HEK293 (cell line): ENCODE measurements at regions not wholly inside any gene's neighbourhood (a gene's known extent, or its start where the extent isn't known, plus 50 kb on each side); places are given as distances from the start of the nearest gene placed in this dataset.

Source experiments
- CTCF ChIA-PET: fragments of 350-600 bp; formaldehyde crosslinking; extraction: SDS; loops from one replicate; lab custom pipeline; 2021; ENCODE audit warnings: antibody characterized with exemption; lab: Yijun Ruan, JAX
- POLR2A ChIA-PET: fragments of 300-600 bp; formaldehyde crosslinking; extraction: SDS; loops from one replicate; lab custom pipeline; 2020; ENCODE audit warnings: antibody characterized with exemption, inconsistent platforms; lab: Yijun Ruan, JAX
- H3K27ac ChIP-seq: fragments of 200-500 bp; sonication (Bioruptor generic); 2 replicates; pipeline ENCODE4 v1.5.1; 2014; ENCODE audit warnings: low read depth, low read length, control low read depth, inconsistent platforms; ENCODE audit errors: extremely low read depth
- H3K36me3 ChIP-seq, 2 experiments: fragments of 200-500 bp in 1 of 2; sonication (Bioruptor generic) in 1 of 2; 1 replicate in 1 of 2; 2 replicates in 1 of 2; pipeline ENCODE4 v1.5.1; 2014 to 2017; ENCODE audit warnings: inconsistent platforms in 2 of 2, low read length in 2 of 2; ENCODE audit not compliant: control insufficient read depth in 2 of 2, insufficient read depth in 1 of 2
- H3K4me1 ChIP-seq: fragments of 200-500 bp; sonication (Bioruptor generic); 2 replicates; pipeline ENCODE4 v1.5.1; 2014; ENCODE audit warnings: mild to moderate bottlenecking, low read length, inconsistent platforms; ENCODE audit not compliant: control insufficient read depth, insufficient read depth
- H3K4me3 ChIP-seq: 2 replicates; pipeline ENCODE4 v1.5.1; 2011; ENCODE audit warnings: low read depth, mild to moderate bottlenecking, control low read depth, low read length, moderate library complexity
- H3K9me3 ChIP-seq: fragments of 200-500 bp; sonication (Bioruptor generic); 2 replicates; pipeline ENCODE4 v1.5.1; 2014; ENCODE audit warnings: low read depth, low read length, inconsistent platforms; ENCODE audit not compliant: control insufficient read depth, insufficient read depth
- FEZF1 ChIP-seq: fragments of 450-650 bp; formaldehyde crosslinking; IDR thresholded peaks from 2 replicates; pipeline ENCODE4 v1.5.1; 2016; ENCODE audit warnings: missing biosample characterization, missing genetic modification characterization
- KLF16 ChIP-seq: fragments of 450-650 bp; formaldehyde crosslinking; IDR thresholded peaks from 2 replicates; pipeline ENCODE4 v1.5.1; 2017; ENCODE audit warnings: missing biosample characterization, missing genetic modification characterization
- MZF1 ChIP-seq: fragments of 450-650 bp; formaldehyde crosslinking; IDR thresholded peaks from 2 replicates; pipeline ENCODE4 v1.5.1; 2017; ENCODE audit warnings: missing biosample characterization, missing genetic modification characterization, borderline replicate concordance
- PRDM1 ChIP-seq: fragments of 450-650 bp; formaldehyde crosslinking; IDR thresholded peaks from 2 replicates; pipeline ENCODE4; 2016; ENCODE audit warnings: missing biosample characterization, missing genetic modification characterization
- SP2 ChIP-seq: fragments of 450-650 bp; formaldehyde crosslinking; IDR thresholded peaks from 2 replicates; pipeline ENCODE4 v1.5.1; 2016; ENCODE audit warnings: missing biosample characterization, missing genetic modification characterization
- YY2 ChIP-seq: fragments of 450-650 bp; formaldehyde crosslinking; IDR thresholded peaks from 2 replicates; pipeline ENCODE4 v1.5.1; 2016; ENCODE audit warnings: missing biosample characterization, missing genetic modification characterization
- ZBTB20 ChIP-seq: fragments of 450-650 bp; formaldehyde crosslinking; IDR thresholded peaks from 2 replicates; pipeline ENCODE4 v1.5.1; 2016; ENCODE audit warnings: missing biosample characterization, missing genetic modification characterization
- ZBTB8A ChIP-seq: fragments of 450-650 bp; formaldehyde crosslinking; IDR thresholded peaks from 2 replicates; pipeline ENCODE4 v1.5.1; 2016; ENCODE audit warnings: missing biosample characterization, missing genetic modification characterization
- ZNF24 ChIP-seq: fragments of 450-650 bp; formaldehyde crosslinking; IDR thresholded peaks from 2 replicates; pipeline ENCODE4 v1.5.1; 2016; ENCODE audit warnings: missing biosample characterization, missing genetic modification characterization
- ZNF335 ChIP-seq: fragments of 450-650 bp; formaldehyde crosslinking; conservative IDR thresholded peaks from 2 replicates; pipeline ENCODE4 v1.5.1; 2016; ENCODE audit warnings: missing biosample characterization, missing genetic modification characterization
- ZNF37A ChIP-seq: fragments of 450-650 bp; IDR thresholded peaks from 2 replicates; pipeline ENCODE4 v1.5.1; 2018; ENCODE audit warnings: missing biosample characterization, missing genetic modification characterization
- ZNF394 ChIP-seq: fragments of 450-650 bp; formaldehyde crosslinking; IDR thresholded peaks from 2 replicates; pipeline ENCODE4 v1.5.1; 2016; ENCODE audit warnings: missing biosample characterization, missing genetic modification characterization, mild to moderate bottlenecking, moderate library complexity, borderline replicate concordance
- ZNF544 ChIP-seq: fragments of 450-650 bp; formaldehyde crosslinking; IDR thresholded peaks from 2 replicates; pipeline ENCODE4 v1.5.0; 2017; ENCODE audit warnings: missing biosample characterization, missing genetic modification characterization
- ZNF571 ChIP-seq: fragments of 450-650 bp; formaldehyde crosslinking; IDR thresholded peaks from 2 replicates; pipeline ENCODE4 v1.5.0; 2017; ENCODE audit warnings: missing biosample characterization, missing genetic modification characterization
- ZNF629 ChIP-seq: fragments of 450-650 bp; formaldehyde crosslinking; IDR thresholded peaks from 2 replicates; pipeline ENCODE4 v1.5.1; 2017; ENCODE audit warnings: missing biosample characterization, missing genetic modification characterization
- ZNF660 ChIP-seq: fragments of 450-650 bp; IDR thresholded peaks from 2 replicates; pipeline ENCODE4 v1.5.1; 2018; ENCODE audit warnings: missing biosample characterization, mild to moderate bottlenecking, missing genetic modification characterization
- TF ChIP-seq, protein P1 (sequence below): fragments of 450-650 bp; formaldehyde crosslinking; IDR thresholded peaks from 2 replicates; pipeline ENCODE4 v1.5.1; 2016; ENCODE audit warnings: missing biosample characterization, missing genetic modification characterization
- TF ChIP-seq, protein P2 (sequence below): fragments of 450-650 bp; formaldehyde crosslinking; IDR thresholded peaks from 2 replicates; pipeline ENCODE4 v1.5.1; 2017; ENCODE audit warnings: missing biosample characterization, missing genetic modification characterization
- TF ChIP-seq, protein P3 (sequence below): sonication (generic); formaldehyde crosslinking; IDR thresholded peaks from 2 replicates; pipeline ENCODE4 v1.8.1; 2022; ENCODE audit warnings: mild to moderate bottlenecking, moderate library complexity, missing genetic modification reagents

DNA sequence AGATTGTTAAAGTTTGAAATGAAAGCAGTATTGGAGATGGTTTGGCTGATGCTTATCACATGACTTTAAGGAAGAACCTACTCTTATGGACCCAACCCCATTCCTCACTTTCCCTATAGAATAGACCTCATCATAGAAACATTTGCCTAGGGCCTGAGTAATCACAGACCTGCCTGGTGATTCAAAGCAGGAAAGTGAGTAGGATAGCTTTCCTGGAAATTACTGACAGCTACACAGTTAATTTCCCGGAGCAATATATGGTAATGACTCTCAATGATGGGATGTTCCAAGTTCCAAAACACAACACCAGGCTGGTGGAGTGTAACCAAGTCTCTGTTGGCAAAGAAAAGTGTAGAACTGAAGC lies 233.8 kb downstream of the SIM1 start:
- ChIA-PET POLR2A (interaction anchor here (1.4 kb wide), 1 partner anchor 27 kb away, joined by 3 read pairs; no protein-coding TSS in a partner anchor), CTCF (interaction anchor here (0.6 to 1.6 kb wide), 3 partner anchors 11 to 230 kb away, joined by 3 read pairs; no protein-coding TSS in a partner anchor)
- H3K27ac ChIP-seq: no peak overlapping the region

DNA sequence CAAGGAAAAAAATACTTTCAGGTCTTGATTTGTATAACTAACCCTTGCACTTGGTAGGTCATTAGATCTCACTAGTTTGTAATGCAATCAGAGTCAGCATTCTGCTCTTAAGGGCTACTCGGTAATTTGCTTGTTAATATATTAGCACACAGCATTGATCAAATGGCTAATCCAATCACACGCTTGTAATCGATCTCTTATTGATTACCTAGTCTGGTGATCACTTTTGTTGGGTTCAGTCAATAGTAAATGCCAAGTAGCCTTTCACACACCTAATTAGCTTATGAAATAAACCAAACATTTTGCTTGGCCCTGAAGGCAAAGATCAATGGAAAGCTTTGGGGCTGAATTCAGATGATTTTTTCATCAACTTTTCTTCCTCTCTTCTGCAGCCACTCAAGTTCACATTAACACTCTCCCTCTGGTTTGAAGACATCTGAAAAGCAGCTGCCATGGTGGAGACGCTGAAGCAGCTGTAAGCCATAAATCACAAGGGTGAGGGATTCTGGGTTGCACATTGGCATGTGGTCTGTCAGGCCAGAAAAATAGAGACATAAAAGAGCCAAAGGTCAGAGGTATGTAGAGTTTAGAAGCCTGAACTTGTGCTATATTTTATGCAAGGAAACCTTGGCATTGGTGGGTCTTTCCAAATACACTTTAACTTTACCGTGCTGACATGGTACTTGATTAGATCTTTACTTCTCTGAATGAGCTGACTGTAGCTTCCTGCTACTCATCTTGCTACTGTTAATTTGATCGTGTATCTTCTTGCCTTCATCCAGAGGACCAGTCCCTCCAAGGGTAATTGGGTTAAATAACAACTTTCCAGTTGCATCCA lies 234.4 kb downstream of the SIM1 start:
- CTCF ChIA-PET: interaction anchor here (0.5 to 1.6 kb wide), 8 partner anchors 10 to 409 kb away, joined by 3 to 4 read pairs (median 3); no protein-coding TSS in a partner anchor

More for the DNA sequence above, 233.8 kb downstream of the SIM1 start:
- Histone ChIP-seq H3K9me3 (no peaks in the 10 kb centered on the region), H3K4me3 (no peak overlapping the region), H3K36me3 (no peaks in the 10 kb centered on the region), H3K4me1 (peaks cover 4% of the 10 kb centered on the region; the same call in 1 of the 2 replicates)
- no peak for TF ChIP-seq YY2
- TF ChIP-seq, protein P1, sequence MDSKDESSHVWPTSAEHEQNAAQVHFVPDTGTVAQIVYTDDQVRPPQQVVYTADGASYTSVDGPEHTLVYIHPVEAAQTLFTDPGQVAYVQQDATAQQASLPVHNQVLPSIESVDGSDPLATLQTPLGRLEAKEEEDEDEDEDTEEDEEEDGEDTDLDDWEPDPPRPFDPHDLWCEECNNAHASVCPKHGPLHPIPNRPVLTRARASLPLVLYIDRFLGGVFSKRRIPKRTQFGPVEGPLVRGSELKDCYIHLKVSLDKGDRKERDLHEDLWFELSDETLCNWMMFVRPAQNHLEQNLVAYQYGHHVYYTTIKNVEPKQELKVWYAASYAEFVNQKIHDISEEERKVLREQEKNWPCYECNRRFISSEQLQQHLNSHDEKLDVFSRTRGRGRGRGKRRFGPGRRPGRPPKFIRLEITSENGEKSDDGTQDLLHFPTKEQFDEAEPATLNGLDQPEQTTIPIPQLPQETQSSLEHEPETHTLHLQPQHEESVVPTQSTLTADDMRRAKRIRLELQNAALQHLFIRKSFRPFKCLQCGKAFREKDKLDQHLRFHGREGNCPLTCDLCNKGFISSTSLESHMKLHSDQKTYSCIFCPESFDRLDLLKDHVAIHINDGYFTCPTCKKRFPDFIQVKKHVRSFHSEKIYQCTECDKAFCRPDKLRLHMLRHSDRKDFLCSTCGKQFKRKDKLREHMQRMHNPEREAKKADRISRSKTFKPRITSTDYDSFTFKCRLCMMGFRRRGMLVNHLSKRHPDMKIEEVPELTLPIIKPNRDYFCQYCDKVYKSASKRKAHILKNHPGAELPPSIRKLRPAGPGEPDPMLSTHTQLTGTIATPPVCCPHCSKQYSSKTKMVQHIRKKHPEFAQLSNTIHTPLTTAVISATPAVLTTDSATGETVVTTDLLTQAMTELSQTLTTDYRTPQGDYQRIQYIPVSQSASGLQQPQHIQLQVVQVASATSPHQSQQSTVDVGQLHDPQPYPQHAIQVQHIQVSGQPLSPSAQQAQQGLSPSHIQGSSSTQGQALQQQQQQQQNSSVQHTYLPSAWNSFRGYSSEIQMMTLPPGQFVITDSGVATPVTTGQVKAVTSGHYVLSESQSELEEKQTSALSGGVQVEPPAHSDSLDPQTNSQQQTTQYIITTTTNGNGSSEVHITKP (tag by site-specific recombination): peak; percentile 34; the same call in 1 of the 2 replicates

DNA sequence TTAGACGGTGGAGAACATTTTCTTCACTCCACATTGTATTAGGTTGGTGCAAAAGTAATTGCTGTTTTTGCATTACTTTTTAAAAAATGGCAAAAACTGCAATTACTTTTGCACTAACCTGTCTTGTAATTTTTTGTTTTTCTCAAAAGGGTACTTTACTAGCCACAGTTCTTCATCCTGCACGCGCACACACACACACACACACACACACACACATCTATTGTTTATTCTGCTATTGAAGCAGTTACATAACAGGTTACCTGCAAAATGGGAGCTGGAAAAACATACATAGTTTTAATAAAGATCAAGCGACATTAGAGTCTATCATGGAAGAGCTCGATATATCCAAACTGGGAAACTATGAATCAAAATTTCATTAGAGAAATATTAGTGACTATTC lies 235.2 kb downstream of the SIM1 start:
- Histone ChIP-seq H3K27ac (peak overlapping the region; percentile 70; the same call in 1 of the 2 replicates), H3K36me3 (no peaks in the 10 kb centered on the region), H3K4me1 (peaks cover 4% of the 10 kb centered on the region; the same call in 1 of the 2 replicates), H3K9me3 (no peaks in the 10 kb centered on the region), H3K4me3 (no peak overlapping the region)
- no peak for TF ChIP-seq ZNF544
- TF ChIP-seq ZNF37A: no peak
- TF ChIP-seq, protein P2, sequence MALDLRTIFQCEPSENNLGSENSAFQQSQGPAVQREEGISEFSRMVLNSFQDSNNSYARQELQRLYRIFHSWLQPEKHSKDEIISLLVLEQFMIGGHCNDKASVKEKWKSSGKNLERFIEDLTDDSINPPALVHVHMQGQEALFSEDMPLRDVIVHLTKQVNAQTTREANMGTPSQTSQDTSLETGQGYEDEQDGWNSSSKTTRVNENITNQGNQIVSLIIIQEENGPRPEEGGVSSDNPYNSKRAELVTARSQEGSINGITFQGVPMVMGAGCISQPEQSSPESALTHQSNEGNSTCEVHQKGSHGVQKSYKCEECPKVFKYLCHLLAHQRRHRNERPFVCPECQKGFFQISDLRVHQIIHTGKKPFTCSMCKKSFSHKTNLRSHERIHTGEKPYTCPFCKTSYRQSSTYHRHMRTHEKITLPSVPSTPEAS: peak; percentile 41; the same call in 1 of the 2 replicates
- no peak for TF ChIP-seq ZNF629 (tag by site-specific recombination)
- ChIA-PET POLR2A (interaction anchor here (1.7 to 2.4 kb wide), 2 partner anchors 8 to 235 kb away, joined by 5 to 11 read pairs; partner anchors contain the start of gene SIM1), CTCF (interaction anchor here (0.7 to 1.4 kb wide), 7 partner anchors 10 to 251 kb away, joined by 3 to 4 read pairs (median 3); no protein-coding TSS in a partner anchor)

More for the DNA sequence above, 234.4 kb downstream of the SIM1 start:
- Histone ChIP-seq H3K4me1 (peaks cover 4% of the 10 kb centered on the region; the same call in 1 of the 2 replicates), H3K36me3 (no peaks in the 10 kb centered on the region), H3K9me3 (no peaks in the 10 kb centered on the region), H3K4me3 (no peak overlapping the region), H3K27ac (no peak overlapping the region)
- POLR2A ChIA-PET: interaction anchor here (1.4 to 2.4 kb wide), 2 partner anchors 27 to 234 kb away, joined by 3 to 11 read pairs; partner anchors contain the start of gene SIM1
- TF ChIP-seq KLF16 (tag by site-specific recombination): no peak
- peak; percentile 18; the same call in 1 of the 2 replicates for TF ChIP-seq ZNF394 (tag by site-specific recombination)

DNA sequence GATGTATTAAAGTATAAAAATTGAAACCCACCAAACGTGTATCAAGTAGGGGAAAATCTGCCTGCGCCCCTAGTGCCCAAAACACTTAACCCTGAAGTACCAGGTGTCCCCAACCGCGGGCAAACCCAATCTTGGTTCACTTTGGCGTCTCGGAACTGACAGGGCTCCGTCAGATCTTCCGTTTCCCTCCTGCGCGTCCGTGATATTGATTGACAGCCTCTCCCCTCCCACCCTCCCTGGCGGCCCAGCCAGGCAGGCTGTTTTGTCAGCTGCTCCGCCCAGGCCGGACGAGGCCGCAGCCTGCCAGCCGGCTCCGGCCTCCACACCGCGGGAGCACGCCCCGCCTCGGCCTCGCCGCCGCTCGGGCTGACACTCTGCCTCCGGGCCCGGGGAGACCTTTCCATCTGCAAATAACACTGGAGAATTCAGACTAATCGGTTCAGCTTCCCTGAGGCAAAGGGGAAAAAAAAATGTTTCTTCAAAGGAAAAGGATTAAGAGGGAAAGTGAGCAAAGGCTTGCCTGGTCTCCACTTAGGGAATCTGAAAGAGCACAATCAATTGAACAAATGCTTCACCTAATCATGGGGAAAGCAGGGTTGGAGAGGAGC lies 234.9 kb upstream of the MCHR2 start:
- POLR2A ChIA-PET: interaction anchor here (1.7 to 2.4 kb wide), 2 partner anchors 8 to 235 kb away, joined by 5 to 11 read pairs; partner anchors contain the start of gene SIM1
- H3K4me3 ChIP-seq: peak overlapping the region; percentile 49
- no peaks in the 10 kb centered on the region for H3K36me3 ChIP-seq
- no peaks in the 10 kb centered on the region for H3K9me3 ChIP-seq
- CTCF ChIA-PET: interaction anchor here (0.7 to 1.4 kb wide), 5 partner anchors 11 to 251 kb away, joined by 3 to 6 read pairs (median 3); no protein-coding TSS in a partner anchor
- H3K27ac ChIP-seq: peak overlapping the region; percentile 70
- H3K4me1 ChIP-seq: peaks cover 4% of the 10 kb centered on the region; the same call in 1 of the 2 replicates
- peak; percentile 63; the same call in 1 of the 2 replicates for TF ChIP-seq ZNF660 (tag by site-specific recombination)
- no peak for TF ChIP-seq ZNF571 (tag by site-specific recombination)
- no peak for TF ChIP-seq MZF1 (tag by site-specific recombination)
- TF ChIP-seq, protein P3, sequence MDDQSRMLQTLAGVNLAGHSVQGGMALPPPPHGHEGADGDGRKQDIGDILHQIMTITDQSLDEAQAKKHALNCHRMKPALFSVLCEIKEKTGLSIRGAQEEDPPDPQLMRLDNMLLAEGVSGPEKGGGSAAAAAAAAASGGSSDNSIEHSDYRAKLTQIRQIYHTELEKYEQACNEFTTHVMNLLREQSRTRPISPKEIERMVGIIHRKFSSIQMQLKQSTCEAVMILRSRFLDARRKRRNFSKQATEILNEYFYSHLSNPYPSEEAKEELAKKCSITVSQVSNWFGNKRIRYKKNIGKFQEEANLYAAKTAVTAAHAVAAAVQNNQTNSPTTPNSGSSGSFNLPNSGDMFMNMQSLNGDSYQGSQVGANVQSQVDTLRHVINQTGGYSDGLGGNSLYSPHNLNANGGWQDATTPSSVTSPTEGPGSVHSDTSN (CRISPR knock-in tag): peak; percentile 94
- 0 out of 2 replicates have a peak, but pooled peaks have one; percentile 52 for TF ChIP-seq ZNF335 (tag by site-specific recombination)
- peak; percentile 39; the same call in 1 of the 2 replicates for TF ChIP-seq ZBTB20 (tag by site-specific recombination)
- peak; percentile 44; the same call in 1 of the 2 replicates for TF ChIP-seq FEZF1 (tag by site-specific recombination)
- TF ChIP-seq SP2 (tag by site-specific recombination): peak; percentile 41; the same call in 1 of the 2 replicates
- peak; percentile 49 for TF ChIP-seq ZBTB8A (tag by site-specific recombination)
- no peak for TF ChIP-seq ZNF629 (tag by site-specific recombination)
- TF ChIP-seq ZNF24 (tag by site-specific recombination): 0 out of 2 replicates have a peak, but pooled peaks have one; percentile 18
- peak; percentile 83 for TF ChIP-seq PRDM1 (tag by site-specific recombination)
